D721Med (cell line): ENCODE measurements at regions not wholly inside any gene's neighbourhood (a gene's known extent, or its start where the extent isn't known, plus 50 kb on each side); places are given as distances from the start of the nearest gene placed in this dataset.

ENCODE experiments used
- DNase-seq: peaks from one replicate; pipeline ENCODE4 v3.0.0; 2011; ENCODE audit warnings: low spot score; ENCODE audit not compliant: insufficient read length
- FAIRE-seq: peaks from 2 replicates; lab custom pipeline; 2011; peaks lifted over from hg19 to GRCh38; lab: Jason Lieb, UNC
- TF ChIP-seq, protein P1 (sequence below): IDR thresholded peaks from 2 replicates; pipeline ENCODE4 v1.5.1; 2012; ENCODE audit warnings: mild to moderate bottlenecking, control low read depth; ENCODE audit not compliant: insufficient read depth; ENCODE audit errors: missing control alignments

DNA sequence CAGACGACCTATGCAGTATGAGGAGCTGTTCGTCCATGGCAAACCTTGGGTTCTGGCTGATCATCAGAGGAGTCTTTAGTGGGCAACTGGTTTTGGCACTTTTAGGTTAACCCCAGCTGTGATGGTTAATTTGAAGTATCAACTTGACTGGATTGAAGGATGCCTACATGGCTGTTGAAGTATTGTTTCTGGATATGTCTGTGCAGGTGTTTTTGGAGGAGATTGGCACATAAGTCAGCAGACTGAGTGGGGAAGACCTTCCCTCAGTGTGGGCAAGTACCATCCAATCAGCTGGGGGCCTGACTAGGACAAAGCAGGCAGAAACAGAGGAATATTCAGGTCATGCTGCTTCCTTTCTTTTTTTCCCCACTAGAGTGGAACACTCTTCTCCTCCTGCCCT, 284.1 kb downstream of the NFKBIZ start:
- TF ChIP-seq, protein P1, sequence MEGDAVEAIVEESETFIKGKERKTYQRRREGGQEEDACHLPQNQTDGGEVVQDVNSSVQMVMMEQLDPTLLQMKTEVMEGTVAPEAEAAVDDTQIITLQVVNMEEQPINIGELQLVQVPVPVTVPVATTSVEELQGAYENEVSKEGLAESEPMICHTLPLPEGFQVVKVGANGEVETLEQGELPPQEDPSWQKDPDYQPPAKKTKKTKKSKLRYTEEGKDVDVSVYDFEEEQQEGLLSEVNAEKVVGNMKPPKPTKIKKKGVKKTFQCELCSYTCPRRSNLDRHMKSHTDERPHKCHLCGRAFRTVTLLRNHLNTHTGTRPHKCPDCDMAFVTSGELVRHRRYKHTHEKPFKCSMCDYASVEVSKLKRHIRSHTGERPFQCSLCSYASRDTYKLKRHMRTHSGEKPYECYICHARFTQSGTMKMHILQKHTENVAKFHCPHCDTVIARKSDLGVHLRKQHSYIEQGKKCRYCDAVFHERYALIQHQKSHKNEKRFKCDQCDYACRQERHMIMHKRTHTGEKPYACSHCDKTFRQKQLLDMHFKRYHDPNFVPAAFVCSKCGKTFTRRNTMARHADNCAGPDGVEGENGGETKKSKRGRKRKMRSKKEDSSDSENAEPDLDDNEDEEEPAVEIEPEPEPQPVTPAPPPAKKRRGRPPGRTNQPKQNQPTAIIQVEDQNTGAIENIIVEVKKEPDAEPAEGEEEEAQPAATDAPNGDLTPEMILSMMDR, result no peak
- FAIRE-seq (no peak), DNase-seq (no peak)

DNA sequence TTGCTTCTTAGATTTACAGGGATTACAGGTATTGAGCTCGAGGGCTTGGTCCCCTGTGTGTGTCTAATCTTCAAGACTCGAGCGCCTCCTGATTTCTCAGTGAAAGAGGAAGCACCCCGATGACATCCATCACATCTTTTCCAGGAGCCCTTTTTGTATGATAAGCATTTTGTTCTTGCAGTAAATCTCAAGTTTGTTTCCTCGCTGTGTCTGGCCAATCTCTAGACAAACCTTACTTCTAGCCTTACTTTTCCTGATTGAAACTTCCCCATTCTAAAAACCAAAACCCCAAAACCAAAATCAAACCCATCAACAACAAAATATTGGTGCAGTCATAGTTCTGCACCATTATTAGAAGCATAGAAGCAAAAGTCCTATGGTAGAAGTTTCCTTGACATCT, 286.0 kb downstream of the NFKBIZ start:
- DNase-seq (no peak), FAIRE-seq (no peak)
- TF ChIP-seq, protein P1, result no peak

DNA sequence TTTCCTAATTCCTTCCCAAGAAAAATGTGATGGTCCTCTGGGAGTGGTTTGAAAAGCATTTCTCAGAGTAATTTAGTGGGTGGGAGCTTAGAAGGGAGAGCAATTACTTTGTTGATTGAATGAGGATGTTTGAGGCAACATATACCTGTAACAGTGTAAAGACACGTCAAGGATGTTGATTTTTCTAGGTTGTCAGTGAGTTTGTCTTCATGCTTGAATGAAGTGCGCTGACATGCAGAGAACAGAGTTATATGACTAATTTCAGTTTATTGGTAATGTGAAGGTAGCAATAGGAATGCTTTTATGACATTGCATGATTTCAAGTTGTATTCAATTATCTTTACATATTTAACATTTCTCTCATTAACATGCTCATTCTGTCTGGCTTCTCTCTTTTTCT, 286.9 kb downstream of the NFKBIZ start:
- DNase-seq (no peak), FAIRE-seq (no peak)
- TF ChIP-seq, protein P1, result no peak

DNA sequence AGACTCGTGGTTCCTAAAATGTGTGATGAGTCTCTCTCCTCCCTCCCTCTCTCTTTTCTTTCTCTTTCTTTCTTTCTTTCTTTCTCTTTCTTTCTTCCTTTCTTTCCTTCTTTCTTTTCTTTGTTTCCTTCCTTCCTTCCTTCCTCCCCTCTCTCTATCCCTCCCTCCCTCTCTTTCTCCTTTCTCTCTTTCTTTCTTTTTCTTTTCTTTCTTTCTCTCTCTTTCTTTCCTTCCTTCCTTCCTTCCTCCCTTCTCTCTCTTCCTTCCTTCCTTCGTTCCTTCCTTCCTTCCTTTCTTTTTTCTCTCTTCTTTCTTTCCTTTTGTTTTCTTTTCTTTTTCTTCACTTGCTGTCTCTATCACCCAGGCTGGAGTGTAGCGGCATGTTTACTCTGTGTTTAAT, 290.8 kb downstream of the NFKBIZ start:
- no peak for FAIRE-seq
- TF ChIP-seq, protein P1, result no peak

DNA sequence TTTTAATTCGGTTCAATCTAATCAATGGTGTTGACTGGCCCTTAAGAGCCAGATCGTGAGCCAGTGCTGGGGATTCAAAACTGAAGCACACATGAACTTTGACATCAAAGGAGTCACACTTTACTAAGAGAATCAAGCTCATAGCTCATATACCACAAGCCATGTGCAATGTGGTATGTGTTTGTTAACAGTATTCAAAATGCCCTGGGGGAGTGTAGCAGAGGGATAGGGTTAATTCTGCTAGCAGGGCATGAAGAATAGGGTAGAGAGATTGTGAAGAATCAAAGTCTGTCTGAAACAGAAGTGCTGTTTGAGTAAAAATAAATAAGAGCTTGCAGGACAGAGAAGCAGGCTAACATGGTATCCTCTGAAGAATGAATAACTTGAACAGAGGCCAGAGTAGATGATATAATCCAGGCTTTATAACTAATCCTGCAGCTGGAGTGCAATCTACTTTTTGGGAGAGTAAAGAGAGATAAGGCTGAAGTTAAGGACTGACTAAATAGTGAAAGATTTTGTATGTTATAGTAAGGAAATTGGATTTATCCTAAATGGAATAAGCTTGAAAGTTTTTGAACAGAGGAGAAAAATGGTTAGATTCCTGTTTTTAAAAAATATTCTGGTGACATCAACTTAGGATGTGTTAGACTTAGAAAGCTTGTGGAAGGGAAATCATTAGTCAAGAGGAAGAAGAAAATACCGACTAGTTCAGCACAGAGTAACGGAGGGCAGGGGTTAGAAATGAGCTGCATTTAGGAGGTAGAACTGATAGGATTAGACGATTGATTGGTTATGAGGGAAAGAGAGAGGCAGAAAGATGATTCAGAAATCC, 292.0 kb downstream of the NFKBIZ start:
- TF ChIP-seq, protein P1, result no peak
- FAIRE-seq (no peak), DNase-seq (no peak)

More for the DNA sequence above, 290.8 kb downstream of the NFKBIZ start:
- DNase-seq, result no peak

DNA sequence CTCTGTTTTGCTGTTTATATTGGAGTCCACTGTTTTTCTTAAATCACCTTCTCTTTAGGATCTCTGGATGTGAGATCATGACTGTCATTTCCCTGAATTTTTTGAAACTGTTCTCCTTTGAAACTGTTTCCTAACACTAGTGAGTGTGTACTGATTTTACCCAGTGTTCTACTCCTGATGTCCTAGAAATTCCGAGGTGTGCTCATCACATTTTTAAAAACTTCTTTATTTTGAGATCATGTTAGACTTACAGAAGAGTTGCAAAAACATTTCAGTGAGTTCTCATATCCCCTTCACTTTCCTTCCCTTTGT, 292.6 kb downstream of the NFKBIZ start:
- DNase-seq (no peak), FAIRE-seq (no peak)
- TF ChIP-seq, protein P1, result no peak

DNA sequence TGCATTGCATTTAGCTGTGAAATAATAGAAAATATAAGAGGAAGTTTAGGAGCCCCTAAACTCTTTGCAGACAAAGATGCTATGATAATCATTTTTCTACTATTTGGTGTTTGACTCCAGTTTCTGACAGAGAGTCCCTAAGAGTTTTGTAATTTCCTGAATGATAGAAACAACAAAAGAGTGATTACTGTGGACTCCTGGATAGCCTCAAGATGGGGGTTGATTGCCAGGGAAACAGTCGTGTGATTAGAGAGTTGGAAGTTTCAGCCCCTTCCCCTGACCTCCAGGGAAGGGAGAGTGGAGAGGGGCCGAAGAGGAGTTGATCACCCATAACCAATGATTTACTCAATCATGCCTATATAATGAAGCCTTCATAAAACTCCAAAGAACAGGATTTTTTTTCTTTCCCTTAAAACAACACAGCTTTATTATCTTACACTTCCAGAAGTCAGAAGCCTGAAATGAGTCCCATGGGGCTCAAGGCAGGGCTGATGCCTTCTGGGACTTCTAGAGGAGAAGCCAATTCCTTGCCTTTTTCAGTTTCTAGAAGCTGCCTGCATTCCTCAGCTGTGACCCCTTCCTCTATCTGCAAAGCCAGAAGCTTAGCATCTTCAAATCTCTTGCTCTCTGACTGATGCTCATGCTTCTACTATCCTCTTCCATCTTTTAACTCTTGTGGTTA, 292.3 kb upstream of the ZPLD1 start:
- TF ChIP-seq, protein P1, result no peak
- FAIRE-seq, result no peak

More for the DNA sequence above, 292.3 kb upstream of the ZPLD1 start:
- DNase-seq, result no peak
